NCI-H1105 (cell line): ENCODE measurements at regions not wholly inside any gene's neighbourhood (a gene's known extent, or its start where the extent isn't known, plus 50 kb on each side); places are given as distances from the start of the nearest gene placed in this dataset.
"Not testable (repeated sequence)": the region's sequence is repeated elsewhere in the genome, so short reads cannot be mapped to it uniquely, and the experiment has no call there.

Experiments
- DNase-seq: peaks from one replicate; lab custom pipeline; 2025; lab: John Stamatoyannopoulos, UW

- no peak for DNase-seq
Observed at GRCh38 chr11:42840860-42841259, 470.9 kb upstream of the API5 start.

- DNase-seq: no peak
Observed at GRCh38 chr11:42841556-42841955, 470.2 kb upstream of the API5 start.

GRCh38 chr11:42849362-42849761 lies 462.4 kb upstream of the API5 start:
- DNase-seq: no peak

GRCh38 chr11:42857344-42857743 lies 454.5 kb upstream of the API5 start:
- DNase-seq: no peak

GRCh38 chr11:42870480-42870879 lies 441.3 kb upstream of the API5 start:
- DNase-seq: no peak

GRCh38 chr11:42873800-42874405 lies 437.9 kb upstream of the API5 start:
- DNase-seq: not testable (repeated sequence)

GRCh38 chr11:42881335-42881734 lies 430.5 kb upstream of the API5 start:
- not testable (repeated sequence) for DNase-seq

GRCh38 chr11:42890773-42891172 lies 421.0 kb upstream of the API5 start:
- no peak for DNase-seq

GRCh38 chr11:42901084-42901483 lies 410.7 kb upstream of the API5 start:
- peak; percentile 37 for DNase-seq

- no peak for DNase-seq
Observed at GRCh38 chr11:42906226-42906625, 405.6 kb upstream of the API5 start.

GRCh38 chr11:42913731-42914130 lies 398.1 kb upstream of the API5 start:
- no peak for DNase-seq

GRCh38 chr11:42923651-42924050 lies 388.1 kb upstream of the API5 start:
- no peak for DNase-seq

GRCh38 chr11:42925916-42926315 lies 385.9 kb upstream of the API5 start:
- DNase-seq: no peak

- DNase-seq: no peak
Observed at GRCh38 chr11:42947405-42947804, 364.4 kb upstream of the API5 start.

- not testable (repeated sequence) for DNase-seq
Observed at GRCh38 chr11:42949738-42950376, 361.9 kb upstream of the API5 start.

- DNase-seq: peak; percentile 19
Observed at GRCh38 chr11:42951266-42951665, 360.5 kb upstream of the API5 start.

- no peak for DNase-seq
Observed at GRCh38 chr11:42957831-42958230, 354.0 kb upstream of the API5 start.

- DNase-seq: no peak
Observed at GRCh38 chr11:42958635-42959034, 353.2 kb upstream of the API5 start.

GRCh38 chr11:42960521-42961088 lies 351.2 kb upstream of the API5 start:
- no peak for DNase-seq

- DNase-seq: no peak
Observed at GRCh38 chr11:42967653-42968052, 344.1 kb upstream of the API5 start.

GRCh38 chr11:42972741-42973140 lies 339.1 kb upstream of the API5 start:
- DNase-seq: peak; percentile 96

GRCh38 chr11:42974510-42975179 lies 337.2 kb upstream of the API5 start:
- DNase-seq: no peak

GRCh38 chr11:42975180-42975529 lies 336.6 kb upstream of the API5 start:
- no peak for DNase-seq
